ENCODE measurements at regions not wholly inside any gene's neighbourhood (a gene's known extent, or its start where the extent isn't known, plus 50 kb on each side); places are given as distances from the start of the nearest gene placed in this dataset.
"Not testable (repeated sequence)": the region's sequence is repeated elsewhere in the genome, so short reads cannot be mapped to it uniquely, and the experiment has no call there.

DNA sequence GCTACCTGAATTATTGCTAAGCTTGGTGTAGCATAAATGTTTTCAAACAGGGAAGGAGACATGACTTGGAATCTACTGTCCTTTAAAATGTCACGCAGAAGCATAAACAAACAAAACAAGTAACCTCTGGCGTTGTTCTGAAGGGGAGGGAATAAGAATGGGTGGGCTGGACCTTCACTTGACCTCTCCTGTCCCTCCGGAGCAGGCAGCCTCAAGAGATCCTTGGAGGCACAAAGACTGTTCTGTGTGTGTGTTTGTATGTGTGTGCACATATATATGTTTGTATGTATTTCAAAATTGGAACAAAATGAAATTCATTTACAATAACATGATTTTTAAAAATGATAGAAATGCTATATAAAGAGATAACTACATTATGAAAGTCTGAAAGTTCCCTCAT is 91.3 kb upstream of the DCLK2 start:
- no peak for DNase-seq (ENCODE audit: low read depth)

- no peak for DNase-seq (ENCODE audit: low read depth)
These were observed 90.7 kb upstream of the DCLK2 start for GRCh38 chr4:149987330-149988086.

DNA sequence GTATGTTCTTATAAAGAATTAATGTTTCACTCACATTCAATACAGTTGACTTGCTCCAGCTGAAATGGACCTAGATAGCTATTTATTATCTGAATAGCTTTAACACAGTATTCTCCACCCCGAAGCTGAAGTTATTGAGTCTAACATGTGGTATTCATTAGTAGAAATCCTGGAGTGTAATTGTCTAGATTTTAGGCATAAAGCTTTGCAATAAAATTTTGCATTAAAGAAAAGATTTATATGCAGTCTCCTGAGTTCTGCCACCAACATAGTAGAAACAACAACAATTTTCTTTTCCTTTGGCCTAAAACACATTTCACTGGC is 90.2 kb upstream of the DCLK2 start:
- DNase-seq (ENCODE audit: low read depth): no peak

DNA sequence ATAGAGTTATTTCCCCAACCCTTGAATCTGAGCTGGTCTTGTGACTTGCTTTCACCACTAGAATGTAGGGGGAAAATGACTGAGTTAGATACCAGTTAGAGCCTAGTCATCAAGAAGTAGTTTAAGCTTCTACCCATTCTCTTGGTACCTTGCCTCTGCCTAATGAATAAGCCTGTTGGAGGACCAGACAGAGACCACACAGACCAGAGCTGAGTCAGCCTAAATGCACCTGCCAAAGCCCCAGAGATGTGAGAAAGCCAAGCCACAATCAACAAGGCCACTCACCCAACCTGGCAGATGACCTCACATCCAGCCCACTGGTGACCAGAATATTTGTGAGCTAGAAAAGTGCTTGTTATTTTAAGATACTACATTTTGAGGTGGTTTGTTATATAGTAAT is 85.2 kb upstream of the DCLK2 start:
- peak; percentile 4 for DNase-seq (ENCODE audit: low read depth)

- DNase-seq (ENCODE audit: low read depth): no peak
These were observed 83.0 kb upstream of the DCLK2 start for GRCh38 chr4:149995134-149995756.

GRCh38 chr4:149997881-149998421 is 80.3 kb upstream of the DCLK2 start:
- DNase-seq (ENCODE audit: low read depth): peak; percentile 47

DNA sequence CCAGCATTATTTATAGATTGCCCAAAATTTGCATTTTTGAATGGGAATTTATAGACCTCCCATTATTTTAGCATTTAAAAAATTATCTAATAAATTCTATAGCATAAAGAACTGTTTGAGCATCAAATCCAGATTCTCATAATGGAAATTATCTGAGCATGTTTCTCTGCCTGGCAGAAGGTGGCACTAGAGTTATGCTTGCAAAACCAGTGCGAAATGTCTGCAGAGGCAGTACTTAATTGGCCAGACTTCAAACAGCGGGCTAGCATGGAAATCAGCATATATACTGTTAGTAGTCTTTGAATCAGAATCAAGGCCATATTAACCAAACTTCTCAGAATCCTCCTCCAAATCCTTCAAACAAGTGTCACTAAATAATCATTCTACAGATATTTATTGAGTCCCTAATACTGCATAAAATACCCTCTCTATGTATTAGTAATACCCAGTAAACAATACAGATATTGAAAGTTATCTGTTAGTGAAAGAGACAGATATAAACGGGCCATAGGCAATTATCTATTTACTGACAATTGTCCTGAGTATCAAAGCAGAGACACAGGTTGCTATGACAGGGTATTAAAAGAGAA is 78.7 kb upstream of the DCLK2 start:
- DNase-seq (ENCODE audit: low read depth): peak; percentile 71

- DNase-seq (ENCODE audit: low read depth): peak; percentile 77
These were observed 76.4 kb upstream of the DCLK2 start for GRCh38 chr4:150001815-150002214.

DNA sequence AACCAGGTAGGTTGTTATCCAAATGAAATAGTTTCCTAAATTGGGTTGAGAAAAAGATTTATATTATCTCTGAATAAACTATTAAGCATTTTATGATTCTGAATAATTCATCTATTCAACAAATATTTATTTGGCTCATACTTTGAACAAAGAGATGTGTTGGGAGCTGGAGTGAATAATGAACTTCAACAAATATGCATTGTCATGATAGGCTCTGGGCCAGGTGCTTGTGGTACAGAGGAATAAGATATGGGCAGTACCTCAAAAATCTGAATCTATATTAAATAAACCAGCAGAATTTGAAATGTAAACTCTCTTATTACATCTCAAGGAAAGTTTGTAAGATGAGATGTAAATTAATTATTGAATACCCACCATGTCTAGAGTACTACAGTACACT is 75.7 kb upstream of the DCLK2 start:
- DNase-seq (ENCODE audit: low read depth): no peak

GRCh38 chr4:150004481-150004880 is 73.8 kb upstream of the DCLK2 start:
- DNase-seq (ENCODE audit: low read depth): no peak

GRCh38 chr4:150005537-150005936 is 72.7 kb upstream of the DCLK2 start:
- no peak for DNase-seq (ENCODE audit: low read depth)

DNA sequence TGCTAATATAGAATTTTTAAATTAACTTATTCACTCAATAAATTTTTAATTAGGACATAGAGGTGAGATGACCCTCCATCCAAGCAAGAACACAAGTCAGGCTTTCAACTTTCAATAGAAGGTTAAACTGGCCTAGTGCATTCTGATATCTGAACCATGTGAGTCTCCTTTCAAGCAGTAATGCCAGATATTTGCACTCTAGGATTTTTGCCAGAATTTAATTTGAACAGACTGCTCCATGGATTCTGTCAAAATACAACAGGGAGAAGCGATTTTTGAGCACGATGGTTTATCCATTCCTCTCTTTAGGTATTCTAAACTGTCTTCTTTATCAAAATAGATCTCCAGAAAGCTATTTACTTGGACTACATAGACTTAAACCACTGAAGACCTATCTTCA is 72.0 kb upstream of the DCLK2 start:
- no peak for DNase-seq (ENCODE audit: low read depth)

DNA sequence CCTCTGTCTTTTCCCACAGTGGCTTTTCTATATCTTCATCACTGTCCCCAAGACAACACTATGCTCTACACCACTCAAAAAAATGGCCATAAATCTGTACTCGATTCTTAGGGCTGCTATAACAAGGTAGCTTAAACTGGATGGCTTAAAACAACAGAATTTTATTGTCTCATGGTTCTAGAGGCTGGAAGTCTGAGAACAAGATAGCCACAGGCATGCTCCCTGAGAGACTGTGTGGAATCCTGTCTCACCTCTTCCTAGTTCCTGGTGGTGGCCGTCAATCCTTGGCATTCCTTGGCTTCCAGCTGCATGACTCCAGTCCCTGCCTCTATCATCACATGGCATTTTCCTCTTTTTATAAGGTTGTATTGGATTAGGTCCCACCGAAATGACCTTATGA is 70.7 kb upstream of the DCLK2 start:
- DNase-seq (ENCODE audit: low read depth): peak; percentile 67

- DNase-seq (ENCODE audit: low read depth): no peak
These were observed 69.7 kb upstream of the DCLK2 start for GRCh38 chr4:150008546-150008945.

DNA sequence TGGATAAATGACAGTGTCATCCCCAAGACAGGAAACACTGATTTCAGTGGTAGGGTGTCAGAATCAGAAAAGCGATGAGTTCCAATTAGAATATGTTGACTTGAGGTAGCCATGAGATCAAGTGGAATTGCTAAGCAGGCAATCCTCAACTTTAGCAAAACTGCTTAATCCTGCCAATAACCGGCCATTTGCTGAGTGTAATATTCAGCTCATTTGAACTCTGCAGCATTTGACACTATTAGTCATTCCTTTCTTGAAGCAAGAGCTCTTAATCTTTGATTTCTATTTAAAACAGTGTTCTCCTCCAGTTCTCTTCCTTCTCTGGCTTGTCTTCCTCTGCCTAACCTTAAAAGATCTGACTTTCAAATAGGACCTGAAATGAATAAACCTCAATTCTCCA is 68.7 kb upstream of the DCLK2 start:
- DNase-seq (ENCODE audit: low read depth): no peak

GRCh38 chr4:150010525-150011126 is 67.6 kb upstream of the DCLK2 start:
- peak; percentile 70 for DNase-seq (ENCODE audit: low read depth)

DNA sequence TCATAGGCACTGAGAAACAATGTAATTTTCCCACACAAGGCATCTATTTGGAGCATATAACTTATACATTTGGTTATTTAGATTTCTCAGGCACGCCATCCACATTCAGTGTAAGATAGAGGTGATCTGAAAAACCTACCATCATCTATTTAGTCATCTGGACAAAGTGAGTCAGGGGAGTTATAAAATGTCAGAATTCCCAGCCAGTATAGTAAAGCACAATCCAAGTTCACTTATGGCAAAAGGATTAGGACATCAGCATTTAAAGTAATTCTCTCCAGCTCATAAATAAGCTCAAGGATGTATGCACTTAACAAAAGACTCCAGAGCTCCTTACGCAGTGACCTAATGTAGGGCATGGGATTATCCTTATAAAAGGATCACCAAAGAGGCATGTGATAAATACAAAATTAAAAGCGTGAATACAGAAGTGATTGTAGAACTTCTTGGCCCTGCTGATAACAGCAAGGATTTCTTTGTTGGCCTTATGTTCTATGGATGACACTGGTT is 65.3 kb upstream of the DCLK2 start:
- peak; percentile 21 for DNase-seq (ENCODE audit: low read depth)

DNA sequence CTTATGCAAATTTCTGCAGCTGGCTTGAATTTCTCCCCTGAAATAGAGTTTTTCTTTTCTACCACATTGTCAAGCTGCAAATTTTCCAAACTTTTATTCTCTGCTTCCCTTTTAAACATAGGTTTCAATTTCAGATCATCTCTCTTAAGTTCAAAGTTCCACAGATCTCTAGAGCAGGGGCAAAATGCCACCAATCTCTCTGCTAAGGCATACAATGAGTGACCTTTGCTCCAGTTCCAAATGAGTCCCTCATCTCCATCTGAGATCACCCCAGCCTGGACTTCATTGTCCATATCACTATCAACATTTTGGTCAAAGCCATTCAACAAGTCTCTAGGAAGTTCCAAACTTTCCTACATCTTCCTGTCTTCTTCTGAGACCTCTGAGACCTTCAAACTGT is 62.3 kb upstream of the DCLK2 start:
- DNase-seq (ENCODE audit: low read depth): not testable (repeated sequence)

GRCh38 chr4:150016621-150017020 is 61.6 kb upstream of the DCLK2 start:
- not testable (repeated sequence) for DNase-seq (ENCODE audit: low read depth)

- DNase-seq (ENCODE audit: low read depth): no peak
These were observed 60.0 kb upstream of the DCLK2 start for GRCh38 chr4:150018257-150018656.

- DNase-seq (ENCODE audit: low read depth): no peak
These were observed 56.8 kb upstream of the DCLK2 start for GRCh38 chr4:150021483-150021882.

DNA sequence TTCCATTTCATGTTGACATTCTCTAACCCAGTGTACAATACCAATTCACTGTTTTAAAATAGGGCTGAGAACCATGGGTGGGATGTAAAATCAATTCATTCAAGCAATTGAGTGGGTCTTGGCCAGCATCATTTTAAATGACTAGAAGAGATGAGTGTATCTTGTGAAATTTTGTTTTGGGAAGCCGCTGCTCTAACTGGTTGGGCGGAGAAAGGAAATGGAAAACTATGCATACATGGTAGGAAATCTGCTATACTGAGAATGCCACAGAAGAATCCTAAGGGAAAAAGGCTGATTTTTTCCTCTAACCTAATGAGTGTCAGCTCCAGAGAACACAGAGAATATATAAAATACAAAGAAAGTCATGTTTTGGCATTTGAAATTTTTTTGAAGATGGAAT is 54.8 kb upstream of the DCLK2 start:
- no peak for DNase-seq (ENCODE audit: low read depth)

DNA sequence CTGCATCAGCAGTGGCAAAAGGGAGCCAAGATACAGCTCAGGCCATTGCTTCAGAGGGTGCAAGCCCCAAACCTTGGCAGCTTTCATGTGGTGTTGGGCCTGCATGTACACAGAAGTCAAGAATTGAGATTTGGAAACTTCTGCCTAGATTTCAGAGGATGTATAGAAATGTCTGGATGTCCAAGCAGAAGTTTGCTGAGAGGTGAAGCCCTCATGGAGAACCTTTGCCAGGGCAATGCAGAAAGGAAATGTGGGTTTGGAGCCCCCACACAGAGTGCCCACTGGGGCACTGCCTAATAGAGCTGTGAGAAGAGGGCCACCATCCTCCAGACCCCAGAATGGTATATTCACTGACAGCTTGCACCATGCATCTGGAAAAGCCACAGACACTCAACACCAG is 51.3 kb upstream of the DCLK2 start:
- DNase-seq (ENCODE audit: low read depth): not testable (repeated sequence)

Measured in ELR (cell line).